DMS 273 (cell line): ENCODE measurements at regions not wholly inside any gene's neighbourhood (a gene's known extent, or its start where the extent isn't known, plus 50 kb on each side); places are given as distances from the start of the nearest gene placed in this dataset.

Experiments
- DNase-seq: peaks from one replicate; lab custom pipeline; 2025; ENCODE audit not compliant: unreplicated experiment; lab: John Stamatoyannopoulos, UW

GRCh38 chr3:18778598-18778997, 353.5 kb upstream of the SATB1 start:
- no peak for DNase-seq

- no peak for DNase-seq
Measured at GRCh38 chr3:18778094-18778493, 353.0 kb upstream of the SATB1 start.

GRCh38 chr3:18775501-18775900, 350.4 kb upstream of the SATB1 start:
- DNase-seq = no peak

- no peak for DNase-seq
Measured at GRCh38 chr3:18774319-18775088, 349.4 kb upstream of the SATB1 start.

- DNase-seq = no peak
Measured at GRCh38 chr3:18772699-18773305, 347.7 kb upstream of the SATB1 start.

- no peak for DNase-seq
Measured at GRCh38 chr3:18771931-18772330, 346.8 kb upstream of the SATB1 start.

- no peak for DNase-seq
Measured at GRCh38 chr3:18770800-18771199, 345.7 kb upstream of the SATB1 start.

GRCh38 chr3:18767756-18768303, 342.7 kb upstream of the SATB1 start:
- DNase-seq = no peak

GRCh38 chr3:18766974-18767373, 341.8 kb upstream of the SATB1 start:
- no peak for DNase-seq

- DNase-seq = no peak
Measured at GRCh38 chr3:18765662-18766061, 340.5 kb upstream of the SATB1 start.

GRCh38 chr3:18765161-18765560, 340.0 kb upstream of the SATB1 start:
- DNase-seq = no peak

- DNase-seq = no peak
Measured at GRCh38 chr3:18761530-18761929, 336.4 kb upstream of the SATB1 start.

GRCh38 chr3:18758047-18758704, 333.0 kb upstream of the SATB1 start:
- DNase-seq = peak; percentile 63

GRCh38 chr3:18757476-18757875, 332.3 kb upstream of the SATB1 start:
- DNase-seq = no peak

- DNase-seq = no peak
Measured at GRCh38 chr3:18752273-18752934, 327.3 kb upstream of the SATB1 start.

- no peak for DNase-seq
Measured at GRCh38 chr3:18751514-18751913, 326.4 kb upstream of the SATB1 start.

GRCh38 chr3:18747383-18747782, 322.2 kb upstream of the SATB1 start:
- no peak for DNase-seq

GRCh38 chr3:18745472-18745871, 320.3 kb upstream of the SATB1 start:
- no peak for DNase-seq

GRCh38 chr3:18744472-18744871, 319.3 kb upstream of the SATB1 start:
- DNase-seq = no peak

- DNase-seq = no peak
Measured at GRCh38 chr3:18743761-18744160, 318.6 kb upstream of the SATB1 start.
